GM19463 (cell line): ENCODE measurements at regions not wholly inside any gene's neighbourhood (a gene's known extent, or its start where the extent isn't known, plus 50 kb on each side); places are given as distances from the start of the nearest gene placed in this dataset.

Experiments
- ATAC-seq: cut with Tn5 transposase; IDR thresholded peaks from one replicate; pipeline ENCODE4 v1.9.1; 2021; ENCODE audit warnings: mild to moderate bottlenecking, moderate library complexity; ENCODE audit not compliant: unreplicated experiment

DNA sequence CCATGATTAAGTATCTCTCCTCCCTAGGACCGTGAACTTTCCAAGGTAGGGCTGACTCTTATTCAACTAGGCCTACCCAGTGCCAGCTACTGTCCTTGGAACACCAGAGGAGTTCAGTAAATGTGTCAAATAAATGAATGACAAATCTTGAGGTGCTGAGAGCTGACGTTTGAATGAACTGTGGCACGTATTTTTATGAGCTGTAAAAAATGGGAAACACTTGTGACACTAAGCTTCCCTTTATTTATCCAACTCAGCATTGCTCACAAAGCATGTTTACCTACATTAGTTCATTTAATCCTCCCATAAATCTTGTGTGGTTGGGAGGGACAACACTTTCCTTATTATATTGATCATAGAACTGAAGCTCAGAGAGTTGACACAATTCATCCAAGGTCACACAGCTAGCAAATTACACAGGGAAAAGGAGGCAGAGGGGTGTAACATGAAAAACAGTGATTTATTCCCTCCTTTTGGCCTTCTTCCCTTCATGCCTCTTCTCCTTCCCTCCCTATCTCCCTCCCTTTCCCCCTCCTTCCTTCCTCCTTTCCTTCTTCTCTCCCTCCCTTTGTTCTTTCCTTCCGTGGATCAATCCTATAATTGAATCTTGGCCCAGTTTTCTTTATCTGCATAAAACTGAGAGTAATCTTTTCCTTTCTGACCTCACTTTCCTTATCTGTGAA is 412.6 kb downstream of the DMRT2 start:
- no peak for ATAC-seq

DNA sequence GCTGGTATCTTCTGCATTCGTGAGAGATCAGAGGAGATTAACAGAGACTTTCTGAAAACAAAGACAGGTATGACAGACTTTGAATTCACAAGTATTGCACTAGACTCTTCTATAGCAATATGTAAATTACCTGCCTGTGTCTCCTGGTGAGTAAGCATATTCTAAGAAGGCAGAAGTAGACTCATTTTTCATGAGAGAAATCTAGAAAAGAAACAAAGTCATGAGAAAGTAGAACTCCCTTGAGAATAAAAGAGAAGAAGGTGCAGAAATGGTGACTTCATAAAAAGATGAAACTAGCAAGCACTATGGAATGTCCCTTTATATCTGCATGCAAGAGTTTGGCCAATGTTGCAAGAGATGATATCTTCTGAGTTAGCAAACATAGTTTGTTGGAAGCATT is 419.8 kb downstream of the DMRT2 start:
- peak; percentile 93 for ATAC-seq

GRCh38 chr9:1473956-1474634 is 423.9 kb downstream of the DMRT2 start:
- no peak for ATAC-seq

GRCh38 chr9:1474671-1475070 is 424.5 kb downstream of the DMRT2 start:
- ATAC-seq, result no peak

- peak; percentile 82 for ATAC-seq
These were observed 440.4 kb downstream of the DMRT2 start for GRCh38 chr9:1490341-1491232.

DNA sequence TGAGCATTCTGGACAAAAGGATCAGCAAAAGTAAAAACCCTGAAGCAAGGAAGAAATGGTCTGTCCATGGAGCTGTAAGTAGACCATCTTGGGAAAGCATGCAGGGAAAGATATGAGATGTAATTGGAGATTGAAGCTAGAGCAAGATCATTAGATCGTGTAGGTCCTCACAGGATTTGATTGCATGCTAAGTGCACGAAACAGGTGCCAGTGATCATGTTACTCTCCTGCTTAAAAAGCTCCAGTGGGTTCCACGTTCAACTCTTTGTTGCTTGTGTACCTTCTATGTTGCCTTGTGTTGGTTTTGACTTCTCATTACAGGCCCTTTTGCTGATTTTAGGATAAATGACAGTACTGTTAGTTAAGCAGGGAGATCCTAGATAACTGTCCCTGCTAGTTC is 442.0 kb downstream of the DMRT2 start:
- ATAC-seq, result no peak

DNA sequence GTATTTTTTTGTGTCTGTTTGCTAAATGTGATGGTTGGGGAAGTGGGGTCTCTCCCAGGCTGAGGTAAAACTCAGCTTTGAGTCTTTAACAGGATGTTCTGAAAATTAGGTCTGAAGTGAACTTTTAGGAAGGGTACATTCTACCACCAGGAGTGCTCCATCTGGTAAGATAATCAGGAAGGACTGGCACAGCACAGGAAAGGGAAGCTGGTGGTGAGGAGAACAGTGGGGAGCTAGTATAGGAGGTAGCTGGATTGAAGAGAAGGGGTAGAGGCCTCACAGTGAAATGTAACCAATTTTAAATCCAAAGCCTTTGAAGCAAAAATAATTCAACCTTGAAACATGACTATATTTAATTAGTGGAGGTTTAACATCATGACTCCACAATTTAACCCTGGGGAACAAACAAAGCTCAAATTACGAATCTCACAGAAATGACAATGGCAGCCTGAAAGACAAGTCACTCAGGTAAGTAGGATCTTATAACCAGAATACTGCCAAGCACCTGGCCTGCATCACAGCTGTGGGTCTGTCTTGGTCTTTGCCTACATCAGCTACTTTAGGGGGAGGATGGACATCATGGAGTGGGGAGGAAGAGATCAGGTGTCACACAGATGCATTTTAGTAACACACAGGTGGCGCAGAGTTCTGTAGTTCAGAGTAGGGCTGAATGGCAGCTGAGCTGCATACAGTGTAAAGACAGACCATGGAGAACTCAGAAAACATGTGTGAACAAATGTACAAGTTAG is 445.3 kb downstream of the DMRT2 start:
- no peak for ATAC-seq

DNA sequence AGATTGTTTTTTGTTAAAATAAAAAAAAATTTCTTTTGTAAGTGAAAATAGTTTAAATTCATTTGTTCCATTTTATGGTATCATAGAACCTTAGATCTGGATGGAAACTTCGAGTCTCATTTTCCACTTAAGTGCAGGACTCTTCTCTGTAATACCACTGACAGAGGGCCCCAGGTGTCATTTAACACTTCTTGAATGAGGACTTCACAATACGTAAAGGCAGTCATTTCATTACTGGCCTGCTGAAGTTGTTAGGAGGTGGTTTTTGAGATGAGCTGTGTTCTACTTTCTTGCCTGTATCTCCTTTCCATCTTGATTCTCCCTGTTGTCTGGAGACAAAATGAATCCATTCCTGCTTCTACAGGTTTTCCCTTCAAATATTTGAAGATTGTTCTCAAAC is 455.3 kb downstream of the DMRT2 start:
- ATAC-seq, result no peak

DNA sequence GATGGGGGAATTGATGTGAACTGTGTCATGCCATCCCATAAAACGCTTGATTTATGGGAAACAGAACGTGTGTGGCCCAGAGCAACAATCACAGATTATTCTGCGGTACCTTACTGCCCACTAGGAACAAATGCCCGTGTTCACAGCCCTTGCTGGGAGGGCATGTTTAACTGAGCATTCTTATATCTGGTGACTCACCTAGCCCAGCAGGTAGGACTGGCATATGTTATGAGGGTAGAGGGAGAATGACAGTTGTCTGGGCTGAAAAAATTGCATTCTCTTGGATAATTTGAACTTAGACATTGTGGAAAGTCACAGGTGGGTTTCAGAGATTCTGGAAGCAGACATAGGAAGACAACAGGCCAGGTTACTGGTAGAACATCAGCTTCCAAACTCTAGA is 460.6 kb downstream of the DMRT2 start:
- ATAC-seq, result no peak

DNA sequence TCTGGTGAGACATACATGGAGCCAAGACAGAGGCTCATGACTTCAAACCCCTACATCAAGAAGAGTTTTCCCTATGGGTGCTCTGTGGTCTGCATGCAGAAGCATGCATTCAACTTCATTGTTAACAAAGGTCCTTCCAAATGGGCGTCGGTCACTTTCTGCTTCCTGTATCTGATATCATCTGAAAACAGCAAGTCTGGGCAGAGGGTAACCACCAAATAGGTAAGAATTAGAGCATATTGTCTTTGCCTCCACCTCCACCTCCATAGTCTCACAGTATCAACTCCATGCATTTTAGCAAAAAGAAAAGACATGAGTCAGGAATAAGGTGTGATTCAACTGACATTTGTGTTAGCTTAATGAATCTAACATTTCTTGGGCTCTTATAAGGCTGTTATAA is 462.9 kb downstream of the DMRT2 start:
- no peak for ATAC-seq

GRCh38 chr9:1514250-1514649 is 464.1 kb downstream of the DMRT2 start:
- no peak for ATAC-seq

- ATAC-seq, result no peak
These were observed 464.7 kb downstream of the DMRT2 start for GRCh38 chr9:1514776-1515363.

- ATAC-seq, result no peak
These were observed 465.4 kb downstream of the DMRT2 start for GRCh38 chr9:1515557-1515956.

DNA sequence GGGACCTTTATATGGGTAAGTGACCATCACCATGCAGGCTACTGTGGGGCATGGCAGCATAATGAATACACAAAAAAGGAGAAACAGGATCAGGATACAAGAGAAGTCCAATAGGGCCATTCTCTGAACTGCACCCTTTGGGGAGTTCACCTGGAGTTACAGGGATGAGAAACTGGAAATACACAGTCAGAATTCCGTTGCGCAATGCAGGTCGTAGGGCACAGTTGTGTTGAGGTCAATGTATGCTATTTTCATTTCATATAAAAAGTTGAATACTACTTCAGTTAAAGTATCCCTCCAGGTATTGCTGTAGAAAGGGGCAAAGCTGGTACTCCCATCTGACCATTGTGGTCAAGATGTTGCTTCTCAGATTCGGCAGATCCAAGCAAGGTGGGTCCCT is 471.4 kb downstream of the DMRT2 start:
- no peak for ATAC-seq

GRCh38 chr9:1522219-1522767 is 472.1 kb downstream of the DMRT2 start:
- peak; percentile 72 for ATAC-seq

DNA sequence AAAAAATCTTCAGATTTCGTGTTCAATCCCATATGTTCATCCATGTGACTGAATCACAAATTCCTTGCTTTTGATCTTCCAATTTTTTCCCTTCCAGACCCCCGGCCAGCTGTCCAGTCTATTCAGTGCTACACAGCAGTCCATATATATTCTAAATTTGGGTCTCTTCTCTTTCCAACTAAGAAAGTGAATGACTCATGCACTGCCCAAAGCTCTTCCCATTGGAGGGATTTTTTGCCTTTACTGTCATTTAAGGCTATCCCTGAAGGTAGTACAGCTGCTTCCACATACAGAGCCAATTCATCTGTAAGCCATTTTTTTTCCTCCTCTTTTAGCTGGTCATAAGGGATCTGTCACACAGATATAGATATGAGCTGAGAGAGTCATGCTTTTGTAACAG is 478.3 kb downstream of the DMRT2 start:
- ATAC-seq, result no peak

DNA sequence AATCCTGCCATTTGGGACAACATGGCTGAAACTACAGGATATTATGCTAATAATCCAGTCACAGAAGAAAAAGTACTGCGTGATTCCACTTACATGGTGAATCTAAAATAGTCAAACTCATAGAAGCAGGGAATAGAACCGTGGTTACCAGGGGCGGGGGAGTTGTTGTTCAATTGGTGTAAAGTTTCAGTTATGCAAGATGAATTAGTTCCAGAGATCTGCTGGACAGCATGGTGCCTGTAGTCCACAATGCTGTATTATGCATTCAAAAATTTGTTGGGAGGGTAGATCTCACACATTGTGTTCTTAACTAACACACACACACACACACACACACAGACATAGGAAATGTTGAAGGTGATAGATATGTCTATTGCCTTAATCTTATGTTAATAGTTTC is 480.5 kb downstream of the DMRT2 start:
- ATAC-seq, result no peak

- no peak for ATAC-seq
These were observed 481.3 kb downstream of the DMRT2 start for GRCh38 chr9:1531424-1531823.

DNA sequence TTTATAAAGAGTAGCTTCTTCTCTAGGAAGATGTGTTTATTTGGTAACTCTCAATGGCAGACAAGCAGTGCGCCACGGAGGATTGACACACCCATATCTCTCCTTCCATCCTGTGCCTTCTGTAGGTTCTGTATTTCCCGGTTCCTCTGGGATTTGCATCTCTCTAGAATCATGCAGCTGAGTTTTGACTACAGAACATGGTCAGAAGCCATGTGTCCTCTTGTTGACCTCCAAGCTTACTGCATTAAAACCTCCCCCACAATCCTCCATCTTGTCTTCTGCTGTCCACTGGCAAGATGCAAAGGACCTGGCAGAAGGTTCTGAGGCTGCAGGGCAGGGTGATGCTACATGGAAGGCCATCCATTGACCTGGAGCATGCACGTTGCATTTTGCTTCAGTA is 482.0 kb downstream of the DMRT2 start:
- no peak for ATAC-seq

DNA sequence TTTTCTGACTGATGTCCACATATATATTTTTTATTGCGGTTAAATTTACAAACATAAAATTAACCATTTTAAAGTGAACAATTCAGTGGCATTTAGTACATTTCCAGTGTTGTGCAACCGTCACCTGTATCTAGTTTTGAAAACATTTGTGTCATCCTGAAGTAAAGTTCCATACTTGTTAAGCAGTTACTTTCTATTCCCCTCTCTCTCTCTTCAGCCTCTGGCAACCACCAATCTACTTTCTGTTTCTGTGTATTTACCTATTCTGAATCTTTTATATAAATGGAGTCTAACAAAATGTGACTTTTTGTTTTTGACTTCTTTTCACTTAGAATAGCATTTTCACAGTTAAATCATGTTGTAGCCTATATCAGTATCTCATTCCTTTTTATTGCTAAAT is 480.1 kb upstream of the SMARCA2 start:
- no peak for ATAC-seq
